Right lobe of liver (tissue), 4 donors: ENCODE measurements at regions not wholly inside any gene's neighbourhood (a gene's known extent, or its start where the extent isn't known, plus 50 kb on each side); places are given as distances from the start of the nearest gene placed in this dataset.

Experiments used
- POLR2A ChIP-seq: fragments of 450-650 bp; IDR thresholded peaks from one replicate; pipeline ENCODE4 v1.6.1; 2017; ENCODE audit warnings: antibody characterized with exemption, mild to moderate bottlenecking
- TF ChIP-seq, protein P1 (sequence below), 4 donors: fragments of 200-600 bp in 3 of 4; fragments of 450-650 bp in 1 of 4; IDR thresholded peaks; one replicate each; pipeline versions ENCODE4 v1.5.1 to v1.8.0; 2016 to 2022; ENCODE audit warnings: antibody characterized with exemption in 4 of 4, mild to moderate bottlenecking in 2 of 4
- donor health status: DM: no; HTN: no; CAD: no.
- donor health status: DM: no; HTN: no; CAD: no.
- donor health status: DM: no; HTN: yes; CAD: no.

DNA sequence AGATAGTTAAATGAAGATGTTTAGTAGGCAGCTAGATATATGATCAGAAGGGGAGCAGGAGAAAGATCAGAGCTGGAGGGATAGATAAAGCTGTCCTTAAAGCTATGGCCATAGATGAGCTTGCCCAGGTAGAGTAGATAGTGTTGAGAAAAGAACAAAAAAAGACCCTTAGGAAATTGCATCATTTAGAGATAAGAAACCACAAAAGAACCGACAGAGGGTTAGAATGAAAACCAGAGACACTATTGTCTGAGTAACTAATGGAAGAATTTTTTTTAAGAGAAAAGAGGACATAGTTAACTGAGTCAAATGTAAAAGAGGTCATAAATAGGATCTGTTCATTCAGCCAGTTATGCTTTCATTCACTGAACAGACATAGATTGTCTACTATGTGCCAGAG is 101.8 kb downstream of the TNFAIP3 start:
- no peak for TF ChIP-seq POLR2A
- TF ChIP-seq, protein P1, sequence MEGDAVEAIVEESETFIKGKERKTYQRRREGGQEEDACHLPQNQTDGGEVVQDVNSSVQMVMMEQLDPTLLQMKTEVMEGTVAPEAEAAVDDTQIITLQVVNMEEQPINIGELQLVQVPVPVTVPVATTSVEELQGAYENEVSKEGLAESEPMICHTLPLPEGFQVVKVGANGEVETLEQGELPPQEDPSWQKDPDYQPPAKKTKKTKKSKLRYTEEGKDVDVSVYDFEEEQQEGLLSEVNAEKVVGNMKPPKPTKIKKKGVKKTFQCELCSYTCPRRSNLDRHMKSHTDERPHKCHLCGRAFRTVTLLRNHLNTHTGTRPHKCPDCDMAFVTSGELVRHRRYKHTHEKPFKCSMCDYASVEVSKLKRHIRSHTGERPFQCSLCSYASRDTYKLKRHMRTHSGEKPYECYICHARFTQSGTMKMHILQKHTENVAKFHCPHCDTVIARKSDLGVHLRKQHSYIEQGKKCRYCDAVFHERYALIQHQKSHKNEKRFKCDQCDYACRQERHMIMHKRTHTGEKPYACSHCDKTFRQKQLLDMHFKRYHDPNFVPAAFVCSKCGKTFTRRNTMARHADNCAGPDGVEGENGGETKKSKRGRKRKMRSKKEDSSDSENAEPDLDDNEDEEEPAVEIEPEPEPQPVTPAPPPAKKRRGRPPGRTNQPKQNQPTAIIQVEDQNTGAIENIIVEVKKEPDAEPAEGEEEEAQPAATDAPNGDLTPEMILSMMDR (IDR thresholded peaks at IDR 0.05) = no peak
